Hematopoietic multipotent progenitor cell treated with erythropoietin and hydrocortisone succinate and interleukin-3 and kit ligand, for 17 days (in vitro differentiated cells): ENCODE measurements at regions not wholly inside any gene's neighbourhood (a gene's known extent, or its start where the extent isn't known, plus 50 kb on each side); places are given as distances from the start of the nearest gene placed in this dataset.

Experiments
- DNase-seq: peaks from one replicate; pipeline ENCODE4 v3.0.0-alpha.2; 2015; ENCODE audit warnings: low spot score

GRCh38 chr13:60286707-60287106 is 110.3 kb upstream of the TDRD3 start:
- no peak for DNase-seq

- no peak for DNase-seq
Measured at GRCh38 chr13:60288569-60288968, 108.5 kb upstream of the TDRD3 start.

GRCh38 chr13:60303166-60303565 is 93.9 kb upstream of the TDRD3 start:
- DNase-seq, result no peak

- no peak for DNase-seq
Measured at GRCh38 chr13:60311527-60311926, 85.5 kb upstream of the TDRD3 start.

GRCh38 chr13:60312851-60313505 is 84.0 kb upstream of the TDRD3 start:
- DNase-seq, result no peak

- DNase-seq, result no peak
Measured at GRCh38 chr13:60318186-60318585, 78.8 kb upstream of the TDRD3 start.

- DNase-seq, result no peak
Measured at GRCh38 chr13:60324131-60324530, 72.9 kb upstream of the TDRD3 start.

GRCh38 chr13:60326273-60326672 is 70.7 kb upstream of the TDRD3 start:
- DNase-seq, result no peak

GRCh38 chr13:60327511-60327910 is 69.5 kb upstream of the TDRD3 start:
- no peak for DNase-seq

GRCh38 chr13:60328073-60328472 is 68.9 kb upstream of the TDRD3 start:
- no peak for DNase-seq

GRCh38 chr13:60329221-60329923 is 67.6 kb upstream of the TDRD3 start:
- DNase-seq, result no peak

GRCh38 chr13:60331249-60332012 is 65.6 kb upstream of the TDRD3 start:
- DNase-seq, result no peak

- no peak for DNase-seq
Measured at GRCh38 chr13:60332682-60333081, 64.3 kb upstream of the TDRD3 start.

- DNase-seq, result no peak
Measured at GRCh38 chr13:60334310-60334709, 62.7 kb upstream of the TDRD3 start.

- DNase-seq, result no peak
Measured at GRCh38 chr13:60335531-60335930, 61.5 kb upstream of the TDRD3 start.

- no peak for DNase-seq
Measured at GRCh38 chr13:60338754-60339153, 58.3 kb upstream of the TDRD3 start.

GRCh38 chr13:60343978-60344377 is 53.0 kb upstream of the TDRD3 start:
- DNase-seq, result no peak

GRCh38 chr13:60347174-60347573 is 49.8 kb upstream of the TDRD3 start:
- DNase-seq, result no peak
